Psoas muscle (tissue), 7 donors: ENCODE measurements at regions not wholly inside any gene's neighbourhood (a gene's known extent, or its start where the extent isn't known, plus 50 kb on each side); places are given as distances from the start of the nearest gene placed in this dataset.

ENCODE experiments used
- ATAC-seq, 4 donors: fragments of 200-7000 bp; cut with Tn5 transposase; one replicate each; pipeline ENCODE4 v1.9.1; 2020; ENCODE audit warnings: moderate library complexity in 3 of 4, mild to moderate bottlenecking in 2 of 4
- DNase-seq, 2 donors: peaks; one replicate each; pipeline ENCODE4 v3.0.0-alpha.2; 2020
- H3K27ac ChIP-seq: fragments of 200-600 bp; one replicate; pipeline ENCODE4 v1.8.0; 2022
- H3K27me3 ChIP-seq, 3 donors: fragments of 200-600 bp in 1 of 3; one replicate each; pipeline versions ENCODE4 v1.6.1 to v1.8.0; 2013 to 2022; ENCODE audit warnings: low read length in 2 of 3, mild to moderate bottlenecking in 2 of 3, moderate library complexity in 1 of 3; ENCODE audit not compliant: insufficient read depth in 3 of 3
- H3K36me3 ChIP-seq, 2 donors: fragments of 200-600 bp in 1 of 2; one replicate each; pipeline versions ENCODE4 v1.6.1 to v1.8.0; 2013 to 2022; ENCODE audit warnings: low read depth in 1 of 2, mild to moderate bottlenecking in 1 of 2, moderate library complexity in 1 of 2; ENCODE audit not compliant: insufficient read depth in 1 of 2
- H3K4me1 ChIP-seq: fragments of 200-600 bp; one replicate; pipeline ENCODE4 v1.8.0; 2022
- H3K4me3 ChIP-seq: fragments of 200-600 bp; one replicate; pipeline ENCODE4 v1.8.0; 2022; ENCODE audit warnings: mild to moderate bottlenecking
- H3K9me3 ChIP-seq: fragments of 200-600 bp; one replicate; pipeline ENCODE4 v1.8.0; 2022
- WGBS, 3 donors: extraction: QIAGEN DNeasy Blood & Tissue Kit; methylation state at CpG; one replicate each; pipeline versions ENCODE4 v1.1.6 to v1.1.7; 2013; 5-methylcytosine and 5-hydroxymethylcytosine counted together
- intact Hi-C, 2 donors: fragments of 100-400 bp; cut with DNase I; formaldehyde crosslinking; loops; one replicate each; pipeline versions ENCODE4 v1.11.0 to v1.14.2; 2022
- TF ChIP-seq, protein P1 (sequence below): fragments of 200-600 bp; IDR thresholded peaks from one replicate; pipeline ENCODE4 v1.8.0; 2022; ENCODE audit warnings: antibody characterized with exemption
- donor health status: healthy with polysubstance abuse.
- donor health status: DM: no; HTN: no; CAD: no; lungs with moderate emphysema.
- donor health status: Bipolar disorder and iron deficiency.
- donor health status: healthy.
- donor health status: DM: yes; HTN: yes; CAD: no.
- donor health status: DM: no; HTN: no; CAD: no.
- donor health status: DM: yes; HTN: yes; CAD: no.

- Histone ChIP-seq H3K27ac (no peak overlapping the region), H3K36me3 (no peaks in the 10 kb centered on the region), H3K4me3 (no peak overlapping the region), H3K4me1 (no peaks in the 10 kb centered on the region), H3K9me3 (no peaks in the 10 kb centered on the region), H3K27me3 (no peaks in the 10 kb centered on the region)
- DNase-seq: no peak
- no peak for ATAC-seq
- TF ChIP-seq, protein P1, sequence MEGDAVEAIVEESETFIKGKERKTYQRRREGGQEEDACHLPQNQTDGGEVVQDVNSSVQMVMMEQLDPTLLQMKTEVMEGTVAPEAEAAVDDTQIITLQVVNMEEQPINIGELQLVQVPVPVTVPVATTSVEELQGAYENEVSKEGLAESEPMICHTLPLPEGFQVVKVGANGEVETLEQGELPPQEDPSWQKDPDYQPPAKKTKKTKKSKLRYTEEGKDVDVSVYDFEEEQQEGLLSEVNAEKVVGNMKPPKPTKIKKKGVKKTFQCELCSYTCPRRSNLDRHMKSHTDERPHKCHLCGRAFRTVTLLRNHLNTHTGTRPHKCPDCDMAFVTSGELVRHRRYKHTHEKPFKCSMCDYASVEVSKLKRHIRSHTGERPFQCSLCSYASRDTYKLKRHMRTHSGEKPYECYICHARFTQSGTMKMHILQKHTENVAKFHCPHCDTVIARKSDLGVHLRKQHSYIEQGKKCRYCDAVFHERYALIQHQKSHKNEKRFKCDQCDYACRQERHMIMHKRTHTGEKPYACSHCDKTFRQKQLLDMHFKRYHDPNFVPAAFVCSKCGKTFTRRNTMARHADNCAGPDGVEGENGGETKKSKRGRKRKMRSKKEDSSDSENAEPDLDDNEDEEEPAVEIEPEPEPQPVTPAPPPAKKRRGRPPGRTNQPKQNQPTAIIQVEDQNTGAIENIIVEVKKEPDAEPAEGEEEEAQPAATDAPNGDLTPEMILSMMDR: no peak
- 79 to 90% (median 83%) methylated on average over 3 of the region's 3 CpGs for WGBS, 3 donors
- intact Hi-C loops: no loop called here
These were observed 234.9 kb upstream of the GIMD1 start for GRCh38 chr4:106603471-106603870.

- 79 to 95% (median 86%) methylated on average over 2 of the region's 2 CpGs for WGBS, 3 donors
- TF ChIP-seq, protein P1: no peak
- no peaks in the 10 kb centered on the region for H3K9me3 ChIP-seq
- no peaks in the 10 kb centered on the region for H3K4me1 ChIP-seq
- no peaks in the 10 kb centered on the region for H3K27me3 ChIP-seq
- H3K4me3 ChIP-seq: no peak overlapping the region
- no peak for DNase-seq
- H3K36me3 ChIP-seq: no peaks in the 10 kb centered on the region
- H3K27ac ChIP-seq: no peak overlapping the region
- no peak for ATAC-seq
- intact Hi-C loops: no loop called here
These were observed 234.1 kb upstream of the GIMD1 start for GRCh38 chr4:106602711-106603110.

DNA sequence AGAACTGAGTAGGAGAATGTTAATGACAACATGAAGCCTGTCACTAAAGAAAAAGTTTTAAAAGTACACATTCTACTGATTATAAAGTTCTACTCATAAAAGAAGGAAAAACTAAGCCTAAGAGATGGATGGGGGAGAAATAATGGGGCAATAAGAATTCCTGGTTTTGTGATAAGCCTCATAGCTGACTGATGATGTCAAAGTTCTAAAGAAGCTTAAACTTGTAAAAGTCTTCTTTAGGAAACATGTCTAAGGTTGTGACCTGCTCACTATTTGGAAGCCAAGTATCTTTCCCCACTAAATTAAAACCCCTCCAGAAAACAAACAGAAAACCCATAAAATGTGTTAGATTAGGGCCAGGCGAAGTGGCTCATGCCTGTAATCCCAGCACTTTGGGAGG, 232.9 kb upstream of the GIMD1 start:
- Histone ChIP-seq H3K36me3 (no peaks in the 10 kb centered on the region), H3K27ac (no peak overlapping the region), H3K4me1 (no peaks in the 10 kb centered on the region), H3K9me3 (no peaks in the 10 kb centered on the region), H3K27me3 (no peaks in the 10 kb centered on the region), H3K4me3 (no peak overlapping the region)
- intact Hi-C loops: no loop called here
- ATAC-seq: no peak
- WGBS, 3 donors: 70 to 75% (median 72%) methylated on average over 1 of the region's 1 CpG
- no peak for DNase-seq
- TF ChIP-seq, protein P1: no peak

GRCh38 chr4:106595906-106596305, 227.3 kb upstream of the GIMD1 start:
- Histone ChIP-seq H3K27me3 (no peaks in the 10 kb centered on the region), H3K27ac (no peak overlapping the region), H3K4me1 (no peaks in the 10 kb centered on the region), H3K4me3 (no peak overlapping the region), H3K9me3 (no peaks in the 10 kb centered on the region), H3K36me3 (no peaks in the 10 kb centered on the region)
- DNase-seq (no peak), ATAC-seq (no peak)
- TF ChIP-seq, protein P1: no peak
- intact Hi-C loops: no loop called here
- 63 to 71% (median 70%) methylated on average over 1 of the region's 1 CpG for WGBS, 3 donors

DNA sequence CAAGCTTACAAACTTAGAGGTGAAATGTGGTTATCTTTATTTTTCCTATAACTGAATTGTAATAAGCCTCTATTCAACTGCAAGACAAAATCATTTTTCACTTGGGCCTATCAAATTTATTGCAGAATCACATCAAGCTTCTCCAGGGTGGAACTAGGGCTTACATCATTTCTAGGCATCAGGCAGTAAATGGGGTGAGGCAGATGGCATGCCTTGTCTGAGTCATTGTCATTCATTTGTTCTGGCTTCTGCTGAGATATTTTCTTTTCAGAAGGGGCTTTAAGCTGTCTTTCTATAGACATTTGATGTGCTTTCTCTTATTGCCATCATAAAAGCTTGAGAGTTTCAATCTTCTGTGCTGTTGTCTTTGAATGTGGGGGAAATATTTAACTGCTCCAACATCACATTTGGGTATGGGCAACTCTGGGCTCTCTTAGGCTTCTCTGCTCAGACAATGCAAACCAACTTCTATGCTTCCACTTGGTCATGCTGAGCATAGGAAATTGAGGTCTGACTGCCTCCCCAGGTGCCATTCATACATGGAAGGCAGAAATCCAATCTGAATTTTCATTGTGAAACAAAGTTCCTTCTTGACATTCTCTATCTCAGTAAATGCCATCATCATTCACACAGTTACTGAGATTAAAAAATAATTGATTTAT, 225.8 kb upstream of the GIMD1 start:
- Histone ChIP-seq H3K4me3 (no peak overlapping the region), H3K36me3 (no peaks in the 10 kb centered on the region), H3K9me3 (no peaks in the 10 kb centered on the region), H3K27ac (no peak overlapping the region), H3K27me3 (no peaks in the 10 kb centered on the region), H3K4me1 (no peaks in the 10 kb centered on the region)
- intact Hi-C loops: no loop called here
- ATAC-seq (no peak), DNase-seq (no peak)
- TF ChIP-seq, protein P1: no peak
